ENCODE measurements at regions not wholly inside any gene's neighbourhood (a gene's known extent, or its start where the extent isn't known, plus 50 kb on each side); places are given as distances from the start of the nearest gene placed in this dataset.

DNA sequence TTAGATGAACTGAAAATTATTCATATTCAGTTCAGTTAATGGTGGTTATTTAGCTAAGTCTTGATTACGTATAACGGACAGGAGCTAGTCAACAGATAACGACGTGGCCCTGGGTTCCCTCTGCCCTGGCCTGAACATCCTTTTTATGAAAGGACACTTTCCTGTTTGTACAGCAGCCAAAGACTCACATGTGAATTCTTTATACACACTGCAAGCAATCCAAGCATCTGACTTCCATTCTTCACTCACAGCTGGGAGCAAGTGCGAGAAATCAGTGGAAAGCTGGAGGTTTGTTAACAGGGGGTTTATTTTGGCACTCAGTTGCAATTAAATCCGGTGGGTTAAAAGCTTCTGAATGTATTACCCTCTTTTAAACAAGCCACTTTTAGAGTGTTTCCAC lies 148.1 kb upstream of the GDF10 start:
- no peak overlapping the region for H3K27ac ChIP-seq (ENCODE audit: extremely low read depth, low read depth, low read length)
- no peak overlapping the region for H3K4me3 ChIP-seq (ENCODE audit: low read depth, low read length)
- POLR2A ChIA-PET: no interaction called here
- H3K36me3 ChIP-seq (ENCODE audit: control insufficient read depth in 2 of 2, insufficient read depth in 1 of 2, low read length in 2 of 2): no peaks in the 10 kb centered on the region
- CTCF ChIA-PET: interaction anchor here (0.7 to 1.7 kb wide), 7 partner anchors 12 to 162 kb away, joined by 3 to 12 read pairs (median 3); no protein-coding TSS in a partner anchor
- H3K9me3 ChIP-seq (ENCODE audit: control insufficient read depth, insufficient read depth, low read depth, low read length): no peaks in the 10 kb centered on the region
- no peaks in the 10 kb centered on the region for H3K4me1 ChIP-seq (ENCODE audit: control insufficient read depth, insufficient read depth, low read length)
- TF ChIP-seq, protein P1, sequence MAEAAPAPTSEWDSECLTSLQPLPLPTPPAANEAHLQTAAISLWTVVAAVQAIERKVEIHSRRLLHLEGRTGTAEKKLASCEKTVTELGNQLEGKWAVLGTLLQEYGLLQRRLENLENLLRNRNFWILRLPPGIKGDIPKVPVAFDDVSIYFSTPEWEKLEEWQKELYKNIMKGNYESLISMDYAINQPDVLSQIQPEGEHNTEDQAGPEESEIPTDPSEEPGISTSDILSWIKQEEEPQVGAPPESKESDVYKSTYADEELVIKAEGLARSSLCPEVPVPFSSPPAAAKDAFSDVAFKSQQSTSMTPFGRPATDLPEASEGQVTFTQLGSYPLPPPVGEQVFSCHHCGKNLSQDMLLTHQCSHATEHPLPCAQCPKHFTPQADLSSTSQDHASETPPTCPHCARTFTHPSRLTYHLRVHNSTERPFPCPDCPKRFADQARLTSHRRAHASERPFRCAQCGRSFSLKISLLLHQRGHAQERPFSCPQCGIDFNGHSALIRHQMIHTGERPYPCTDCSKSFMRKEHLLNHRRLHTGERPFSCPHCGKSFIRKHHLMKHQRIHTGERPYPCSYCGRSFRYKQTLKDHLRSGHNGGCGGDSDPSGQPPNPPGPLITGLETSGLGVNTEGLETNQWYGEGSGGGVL (tag by site-specific recombination; IDR thresholded peaks at IDR 0.05): no peak
- no peak for TF ChIP-seq ZNF391 (tag by site-specific recombination; IDR thresholded peaks at IDR 0.05; ENCODE audit: borderline replicate concordance, low read depth)
- no peak for TF ChIP-seq FEZF1 (tag by site-specific recombination; IDR thresholded peaks at IDR 0.05)
- no peak for TF ChIP-seq ZNF580 (tag by site-specific recombination; IDR thresholded peaks at IDR 0.05)
- no peak for TF ChIP-seq ZBTB1 (tag by site-specific recombination; IDR thresholded peaks at IDR 0.05)

DNA sequence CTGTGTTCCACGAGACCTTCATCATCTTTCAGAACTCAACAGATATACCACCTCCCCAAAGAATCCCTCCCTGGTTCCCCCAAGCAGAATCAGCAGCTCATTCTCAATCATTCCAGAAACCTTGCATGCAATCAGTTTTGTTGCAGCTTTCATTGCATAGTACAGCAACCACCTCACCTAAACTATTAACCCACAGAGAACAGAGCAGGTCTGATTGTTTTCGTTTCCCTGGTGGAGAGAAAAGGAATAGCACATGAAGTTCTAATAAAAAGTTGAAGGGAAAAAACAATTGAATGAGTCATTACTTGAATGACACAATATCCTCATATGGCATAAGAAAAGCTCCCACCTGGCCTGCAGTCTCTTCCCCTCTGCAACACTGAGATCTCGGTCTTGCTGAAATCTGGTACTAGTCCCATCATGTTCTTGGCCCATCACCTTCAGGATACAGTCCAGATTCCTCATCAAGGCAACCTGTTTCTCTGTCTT lies 147.1 kb upstream of the GDF10 start:
- TF ChIP-seq ZFHX2 (tag by site-specific recombination; conservative IDR thresholded peaks at IDR 0.05): no peak
- peak; percentile 35; the same call in 1 of the 2 replicates for TF ChIP-seq ZNF10 (tag by site-specific recombination; IDR thresholded peaks at IDR 0.05)
- TF ChIP-seq ZNF362 (tag by site-specific recombination; IDR thresholded peaks at IDR 0.05): peak; percentile 55
- Histone ChIP-seq H3K4me1 (ENCODE audit: control insufficient read depth, insufficient read depth, low read length) (no peaks in the 10 kb centered on the region), H3K9me3 (ENCODE audit: control insufficient read depth, insufficient read depth, low read depth, low read length) (no peaks in the 10 kb centered on the region), H3K27ac (ENCODE audit: extremely low read depth, low read depth, low read length) (no peak overlapping the region), H3K36me3 (ENCODE audit: control insufficient read depth in 2 of 2, insufficient read depth in 1 of 2, low read length in 2 of 2) (no peaks in the 10 kb centered on the region), H3K4me3 (ENCODE audit: low read depth, low read length) (no peak overlapping the region)
- CTCF ChIA-PET: interaction anchor here (0.6 to 1.7 kb wide), 8 partner anchors 11 to 163 kb away, joined by 3 to 12 read pairs (median 4); no protein-coding TSS in a partner anchor
- POLR2A ChIA-PET: no interaction called here

GRCh38 chr10:47154762-47155161 lies 145.2 kb upstream of the GDF10 start:
- Histone ChIP-seq H3K9me3 (ENCODE audit: control insufficient read depth, insufficient read depth, low read depth, low read length) (no peaks in the 10 kb centered on the region), H3K27ac (ENCODE audit: extremely low read depth, low read depth, low read length) (no peak overlapping the region), H3K36me3 (ENCODE audit: control insufficient read depth in 2 of 2, insufficient read depth in 1 of 2, low read length in 2 of 2) (no peaks in the 10 kb centered on the region), H3K4me1 (ENCODE audit: control insufficient read depth, insufficient read depth, low read length) (no peaks in the 10 kb centered on the region), H3K4me3 (ENCODE audit: low read depth, low read length) (no peak overlapping the region)
- ChIA-PET CTCF (no interaction called here), POLR2A (no interaction called here)
- TF ChIP-seq HOXC10 (CRISPR knock-in tag; IDR thresholded peaks at IDR 0.05): no peak
- TF ChIP-seq OSR2 (tag by site-specific recombination; IDR thresholded peaks at IDR 0.05): no peak
- no peak for TF ChIP-seq YY2 (tag by site-specific recombination; IDR thresholded peaks at IDR 0.05)
- no peak for TF ChIP-seq ZNF768 (tag by site-specific recombination; IDR thresholded peaks at IDR 0.05)
- no peak for TF ChIP-seq ZNF248 (tag by site-specific recombination; IDR thresholded peaks at IDR 0.05)
- TF ChIP-seq SETDB1 (IDR thresholded peaks at IDR 0.05; ENCODE audit: insufficient read length, low read length): peak; percentile 74
- no peak for TF ChIP-seq ZNF423 (tag by site-specific recombination; IDR thresholded peaks at IDR 0.05)
- TF ChIP-seq ZBTB26 (tag by site-specific recombination; optimal IDR thresholded peaks at IDR 0.05): no peak
- TF ChIP-seq BCL11A (tag by site-specific recombination; IDR thresholded peaks at IDR 0.05; ENCODE audit: low read depth): no peak
- no peak for TF ChIP-seq EGR2 (tag by site-specific recombination; IDR thresholded peaks at IDR 0.05; ENCODE audit: low read depth)
- TF ChIP-seq ZNF221 (tag by site-specific recombination; IDR thresholded peaks at IDR 0.05; ENCODE audit: borderline replicate concordance): no peak
- TF ChIP-seq ZNF830 (tag by site-specific recombination; IDR thresholded peaks at IDR 0.05; ENCODE audit: low read depth): no peak
- no peak for TF ChIP-seq ZNF76 (tag by site-specific recombination; IDR thresholded peaks at IDR 0.05; ENCODE audit: borderline replicate concordance, low read depth)
- TF ChIP-seq ZNF549 (tag by site-specific recombination; IDR thresholded peaks at IDR 0.05): 0 out of 2 replicates have a peak, but pooled peaks have one; percentile 14

Data from HEK293 (cell line).